WTC11 (cell line): ENCODE measurements at regions not wholly inside any gene's neighbourhood (a gene's known extent, or its start where the extent isn't known, plus 50 kb on each side); places are given as distances from the start of the nearest gene placed in this dataset.

Experiments
- ATF1 ChIP-seq: sonication (generic); formaldehyde crosslinking; IDR thresholded peaks from 2 replicates; pipeline ENCODE4 v1.8.1; 2023; ENCODE audit warnings: mild to moderate bottlenecking, moderate library complexity, missing genetic modification reagents
- ETV6 ChIP-seq: sonication (generic); formaldehyde crosslinking; IDR thresholded peaks from 2 replicates; pipeline ENCODE4 v1.8.1; 2022; ENCODE audit warnings: mild to moderate bottlenecking, missing genetic modification reagents
- FOXP1 ChIP-seq: sonication (generic); formaldehyde crosslinking; IDR thresholded peaks from 2 replicates; pipeline ENCODE4 v1.8.0; 2022; ENCODE audit warnings: missing genetic modification reagents, mild to moderate bottlenecking, moderate library complexity, borderline replicate concordance
- GABPB1 ChIP-seq: sonication (generic); formaldehyde crosslinking; IDR thresholded peaks from 2 replicates; pipeline ENCODE4 v1.8.1; 2023; ENCODE audit warnings: mild to moderate bottlenecking, missing genetic modification reagents
- GTF2I ChIP-seq: fragments of 250-450 bp; sonication (Bioruptor Pico); conservative IDR thresholded peaks from 2 replicates; pipeline ENCODE4 v1.4.0; 2021; ENCODE audit warnings: mild to moderate bottlenecking
- JUN ChIP-seq: sonication (generic); formaldehyde crosslinking; IDR thresholded peaks from 2 replicates; pipeline ENCODE4 v1.8.0; 2023; ENCODE audit warnings: mild to moderate bottlenecking, missing genetic modification reagents
- SP1 ChIP-seq: sonication (generic); formaldehyde crosslinking; conservative IDR thresholded peaks from 2 replicates; pipeline ENCODE4 v1.8.1; 2022; ENCODE audit warnings: missing genetic modification reagents
- TEAD4 ChIP-seq: sonication (generic); formaldehyde crosslinking; IDR thresholded peaks from 2 replicates; pipeline ENCODE4 v1.8.0; 2022; ENCODE audit warnings: mild to moderate bottlenecking, missing genetic modification reagents
- USF2 ChIP-seq: sonication (generic); formaldehyde crosslinking; IDR thresholded peaks from 2 replicates; pipeline ENCODE4 v1.8.1; 2023; ENCODE audit warnings: mild to moderate bottlenecking, missing genetic modification reagents, moderate library complexity
- ZNF281 ChIP-seq: sonication (generic); formaldehyde crosslinking; IDR thresholded peaks from 2 replicates; pipeline ENCODE4 v1.8.0; 2023; ENCODE audit warnings: mild to moderate bottlenecking, missing genetic modification reagents
- TF ChIP-seq, protein P1 (sequence below): fragments of 200-600 bp; IDR thresholded peaks from 2 replicates; pipeline ENCODE4 v1.8.0; 2022; ENCODE audit warnings: antibody characterized with exemption
- TF ChIP-seq, protein P2 (sequence below): sonication (generic); formaldehyde crosslinking; conservative IDR thresholded peaks from 2 replicates; pipeline ENCODE4 v1.8.1; 2022; ENCODE audit warnings: mild to moderate bottlenecking, missing genetic modification reagents
- TF ChIP-seq, protein P3 (sequence below): sonication (generic); formaldehyde crosslinking; IDR thresholded peaks from 2 replicates; pipeline ENCODE4 v1.8.0; 2022; ENCODE audit warnings: missing genetic modification reagents

- TF ChIP-seq, protein P1, sequence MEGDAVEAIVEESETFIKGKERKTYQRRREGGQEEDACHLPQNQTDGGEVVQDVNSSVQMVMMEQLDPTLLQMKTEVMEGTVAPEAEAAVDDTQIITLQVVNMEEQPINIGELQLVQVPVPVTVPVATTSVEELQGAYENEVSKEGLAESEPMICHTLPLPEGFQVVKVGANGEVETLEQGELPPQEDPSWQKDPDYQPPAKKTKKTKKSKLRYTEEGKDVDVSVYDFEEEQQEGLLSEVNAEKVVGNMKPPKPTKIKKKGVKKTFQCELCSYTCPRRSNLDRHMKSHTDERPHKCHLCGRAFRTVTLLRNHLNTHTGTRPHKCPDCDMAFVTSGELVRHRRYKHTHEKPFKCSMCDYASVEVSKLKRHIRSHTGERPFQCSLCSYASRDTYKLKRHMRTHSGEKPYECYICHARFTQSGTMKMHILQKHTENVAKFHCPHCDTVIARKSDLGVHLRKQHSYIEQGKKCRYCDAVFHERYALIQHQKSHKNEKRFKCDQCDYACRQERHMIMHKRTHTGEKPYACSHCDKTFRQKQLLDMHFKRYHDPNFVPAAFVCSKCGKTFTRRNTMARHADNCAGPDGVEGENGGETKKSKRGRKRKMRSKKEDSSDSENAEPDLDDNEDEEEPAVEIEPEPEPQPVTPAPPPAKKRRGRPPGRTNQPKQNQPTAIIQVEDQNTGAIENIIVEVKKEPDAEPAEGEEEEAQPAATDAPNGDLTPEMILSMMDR = no peak
- TF ChIP-seq ATF1 = no peak
- no peak for TF ChIP-seq USF2
- no peak for TF ChIP-seq JUN
- TF ChIP-seq ZNF281 = no peak
- TF ChIP-seq GABPB1 = no peak
- no peak for TF ChIP-seq SP1 (CRISPR knock-in tag)
- TF ChIP-seq, protein P2, sequence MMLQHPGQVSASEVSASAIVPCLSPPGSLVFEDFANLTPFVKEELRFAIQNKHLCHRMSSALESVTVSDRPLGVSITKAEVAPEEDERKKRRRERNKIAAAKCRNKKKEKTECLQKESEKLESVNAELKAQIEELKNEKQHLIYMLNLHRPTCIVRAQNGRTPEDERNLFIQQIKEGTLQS (CRISPR knock-in tag) = no peak
- no peak for TF ChIP-seq GTF2I
- TF ChIP-seq FOXP1 (CRISPR knock-in tag) = no peak
- no peak for TF ChIP-seq TEAD4 (CRISPR knock-in tag)
- TF ChIP-seq ETV6 = no peak
- TF ChIP-seq, protein P3, sequence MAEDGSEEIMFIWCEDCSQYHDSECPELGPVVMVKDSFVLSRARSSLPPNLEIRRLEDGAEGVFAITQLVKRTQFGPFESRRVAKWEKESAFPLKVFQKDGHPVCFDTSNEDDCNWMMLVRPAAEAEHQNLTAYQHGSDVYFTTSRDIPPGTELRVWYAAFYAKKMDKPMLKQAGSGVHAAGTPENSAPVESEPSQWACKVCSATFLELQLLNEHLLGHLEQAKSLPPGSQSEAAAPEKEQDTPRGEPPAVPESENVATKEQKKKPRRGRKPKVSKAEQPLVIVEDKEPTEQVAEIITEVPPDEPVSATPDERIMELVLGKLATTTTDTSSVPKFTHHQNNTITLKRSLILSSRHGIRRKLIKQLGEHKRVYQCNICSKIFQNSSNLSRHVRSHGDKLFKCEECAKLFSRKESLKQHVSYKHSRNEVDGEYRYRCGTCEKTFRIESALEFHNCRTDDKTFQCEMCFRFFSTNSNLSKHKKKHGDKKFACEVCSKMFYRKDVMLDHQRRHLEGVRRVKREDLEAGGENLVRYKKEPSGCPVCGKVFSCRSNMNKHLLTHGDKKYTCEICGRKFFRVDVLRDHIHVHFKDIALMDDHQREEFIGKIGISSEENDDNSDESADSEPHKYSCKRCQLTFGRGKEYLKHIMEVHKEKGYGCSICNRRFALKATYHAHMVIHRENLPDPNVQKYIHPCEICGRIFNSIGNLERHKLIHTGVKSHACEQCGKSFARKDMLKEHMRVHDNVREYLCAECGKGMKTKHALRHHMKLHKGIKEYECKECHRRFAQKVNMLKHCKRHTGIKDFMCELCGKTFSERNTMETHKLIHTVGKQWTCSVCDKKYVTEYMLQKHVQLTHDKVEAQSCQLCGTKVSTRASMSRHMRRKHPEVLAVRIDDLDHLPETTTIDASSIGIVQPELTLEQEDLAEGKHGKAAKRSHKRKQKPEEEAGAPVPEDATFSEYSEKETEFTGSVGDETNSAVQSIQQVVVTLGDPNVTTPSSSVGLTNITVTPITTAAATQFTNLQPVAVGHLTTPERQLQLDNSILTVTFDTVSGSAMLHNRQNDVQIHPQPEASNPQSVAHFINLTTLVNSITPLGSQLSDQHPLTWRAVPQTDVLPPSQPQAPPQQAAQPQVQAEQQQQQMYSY (CRISPR knock-in tag) = no peak
Observed at GRCh38 chr3:104396974-104397669, 969.6 kb upstream of the ALCAM start.
